GM12874 (cell line): ENCODE measurements at regions not wholly inside any gene's neighbourhood (a gene's known extent, or its start where the extent isn't known, plus 50 kb on each side); places are given as distances from the start of the nearest gene placed in this dataset.

Source experiments
- CTCF ChIP-seq: IDR thresholded peaks from 2 replicates; pipeline ENCODE4 v1.5.1; 2011; ENCODE audit warnings: low read depth, mild to moderate bottlenecking, control low read depth, low read length, moderate library complexity; ENCODE audit not compliant: insufficient read depth

GRCh38 chrX:45322820-45323219, 122.1 kb upstream of the DIPK2B start:
- TF ChIP-seq CTCF: no peak

GRCh38 chrX:45322382-45322781, 121.7 kb upstream of the DIPK2B start:
- no peak for TF ChIP-seq CTCF

DNA sequence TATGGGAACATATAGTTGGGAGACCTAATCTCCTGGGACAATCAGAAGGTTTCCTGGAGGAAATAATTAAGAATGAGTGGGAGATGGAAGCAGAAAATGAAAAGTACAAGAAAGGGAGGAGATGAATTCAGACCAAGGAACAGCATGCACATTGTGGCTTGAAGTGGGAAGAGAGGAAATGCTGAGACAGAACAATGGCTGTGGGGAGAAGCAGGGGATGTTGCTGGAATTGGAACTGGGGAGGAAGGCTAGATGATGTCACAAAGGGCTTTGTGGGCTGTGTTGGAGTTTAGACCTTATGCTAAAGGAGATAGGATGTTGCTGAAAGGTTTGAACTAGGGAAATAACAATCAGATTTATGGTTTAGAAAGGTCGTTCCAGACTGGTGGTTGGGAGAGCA, 119.5 kb upstream of the DIPK2B start:
- no peak for TF ChIP-seq CTCF

GRCh38 chrX:45309801-45310200, 109.1 kb upstream of the DIPK2B start:
- no peak for TF ChIP-seq CTCF

GRCh38 chrX:45309096-45309495, 108.4 kb upstream of the DIPK2B start:
- TF ChIP-seq CTCF: no peak

DNA sequence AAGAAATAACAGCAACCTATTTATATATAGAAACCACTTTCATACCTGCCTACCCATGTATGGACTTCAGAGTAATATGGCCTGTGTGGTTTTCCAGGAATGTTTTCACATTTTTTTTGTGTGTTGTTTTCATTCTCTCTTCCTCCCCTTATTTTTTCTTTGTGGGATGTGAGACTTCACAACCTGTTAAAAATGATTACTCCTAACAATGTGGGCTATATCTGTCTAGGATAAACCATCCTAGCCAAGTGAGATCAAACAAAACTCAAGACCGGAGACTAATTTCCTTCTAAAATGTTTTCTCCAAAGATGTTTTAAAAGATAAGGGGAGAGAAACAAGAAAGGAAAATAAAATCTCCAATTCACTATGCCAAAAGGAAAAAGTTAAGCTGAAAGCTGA, 106.1 kb upstream of the DIPK2B start:
- TF ChIP-seq CTCF: no peak

- TF ChIP-seq CTCF: no peak
Observed at GRCh38 chrX:45300638-45301037, 100.0 kb upstream of the DIPK2B start.

DNA sequence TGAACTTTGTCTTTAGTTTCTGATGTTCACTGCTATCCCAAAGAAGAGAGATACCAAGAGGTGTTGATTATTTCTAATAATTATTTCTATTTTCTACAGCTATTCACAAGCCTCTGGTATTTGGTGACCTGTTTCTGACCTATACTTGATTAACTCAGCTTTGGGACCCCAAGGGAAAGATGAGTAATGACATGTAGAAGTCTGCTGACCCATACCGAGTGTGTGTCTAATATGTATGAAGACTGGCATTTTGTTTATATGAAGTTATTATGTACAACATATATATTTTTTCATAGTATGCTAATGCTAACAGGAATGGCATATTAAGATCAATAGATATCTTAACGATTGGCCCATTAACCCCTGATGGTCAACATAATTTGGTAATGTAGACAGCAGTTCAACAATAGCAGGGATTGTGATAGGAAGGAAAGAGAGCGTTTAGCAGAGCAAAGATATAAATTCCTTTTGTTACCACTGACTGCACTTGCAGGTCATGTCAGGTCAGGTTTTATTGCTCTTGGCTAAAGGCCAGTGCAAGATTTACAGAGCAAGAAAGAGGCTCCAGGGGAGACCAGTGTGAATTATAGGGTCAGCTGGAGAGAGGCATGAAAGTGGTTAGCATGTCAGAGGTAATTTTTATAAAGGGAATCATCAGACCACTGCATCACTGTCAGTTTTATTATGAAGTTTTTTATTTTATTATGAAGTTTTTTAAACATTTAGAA, 94.7 kb upstream of the DIPK2B start:
- no peak for TF ChIP-seq CTCF
